Lower lobe of right lung (tissue), 2 donors: ENCODE measurements at regions not wholly inside any gene's neighbourhood (a gene's known extent, or its start where the extent isn't known, plus 50 kb on each side); places are given as distances from the start of the nearest gene placed in this dataset.
"Not testable (repeated sequence)": the region's sequence is repeated elsewhere in the genome, so short reads cannot be mapped to it uniquely, and the experiment has no call there.

Source experiments
- ATAC-seq, 2 donors: fragments of 200-7000 bp; cut with Tn5 transposase; one replicate each; pipeline ENCODE4 v1.9.1; 2020 to 2022; ENCODE audit warnings: mild to moderate bottlenecking in 2 of 2, moderate library complexity in 2 of 2
- DNase-seq: peaks from one replicate; pipeline ENCODE4 v3.0.0-alpha.2; 2020
- H3K27ac ChIP-seq: fragments of 200-600 bp; one replicate; pipeline ENCODE4 v1.8.0; 2022
- H3K27me3 ChIP-seq: fragments of 200-600 bp; one replicate; pipeline ENCODE4 v1.8.0; 2022; ENCODE audit warnings: low read depth
- H3K36me3 ChIP-seq: fragments of 200-600 bp; one replicate; pipeline ENCODE4 v1.8.0; 2022; ENCODE audit warnings: mild to moderate bottlenecking
- H3K4me1 ChIP-seq: fragments of 200-600 bp; one replicate; pipeline ENCODE4 v1.8.0; 2022
- H3K4me3 ChIP-seq: fragments of 200-600 bp; one replicate; pipeline ENCODE4 v1.8.0; 2022; ENCODE audit warnings: mild to moderate bottlenecking
- H3K9me3 ChIP-seq: fragments of 200-600 bp; one replicate; pipeline ENCODE4 v1.8.0; 2022
- CTCF ChIP-seq: fragments of 200-600 bp; IDR thresholded peaks from one replicate; pipeline ENCODE4 v1.8.0; 2022; ENCODE audit warnings: antibody characterized with exemption, mild to moderate bottlenecking
- intact Hi-C: fragments of 100-400 bp; cut with DNase I; formaldehyde crosslinking; loops from one replicate; pipeline ENCODE4 v1.11.0; 2022
- donor health status: DM: no; HTN: yes; CAD: no; lungs with severe emphysema.

DNA sequence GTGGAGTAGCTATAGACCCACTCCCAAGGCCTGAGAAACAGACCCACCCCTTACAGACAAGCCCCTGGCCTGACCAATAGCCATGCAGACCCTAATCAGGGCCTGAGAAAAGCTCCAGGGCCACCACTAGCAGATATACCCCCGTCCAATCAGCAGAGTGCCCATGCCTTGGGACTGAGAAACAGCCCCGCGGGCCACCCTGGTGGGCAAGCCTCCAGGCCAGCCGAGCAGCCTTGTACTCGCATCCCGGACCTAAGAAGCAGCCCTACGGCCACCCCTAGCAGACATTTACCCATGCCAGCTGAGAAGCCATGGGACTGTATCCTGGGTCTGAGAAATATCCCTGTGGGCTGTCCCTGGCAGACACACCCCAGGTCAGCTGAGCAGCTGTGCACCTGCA lies 436.5 kb downstream of the SMARCA1 start:
- no peaks in the 10 kb centered on the region for H3K27me3 ChIP-seq
- TF ChIP-seq CTCF = no peak
- H3K9me3 ChIP-seq = no peaks in the 10 kb centered on the region
- DNase-seq (no peak), ATAC-seq (no peak)
- H3K4me1 ChIP-seq = no peaks in the 10 kb centered on the region
- H3K27ac ChIP-seq = no peak overlapping the region
- intact Hi-C loops = no loop called here
- no peaks in the 10 kb centered on the region for H3K36me3 ChIP-seq
- H3K4me3 ChIP-seq = no peak overlapping the region

- H3K9me3 ChIP-seq, H3K27me3 ChIP-seq, H3K4me1 ChIP-seq, H3K4me3 ChIP-seq, H3K27ac ChIP-seq, H3K36me3 ChIP-seq, intact Hi-C loops, DNase-seq, ATAC-seq: not testable (repeated sequence)
Measured at GRCh38 chrX:129084291-129084690, 439.0 kb downstream of the SMARCA1 start.

- H3K4me1 ChIP-seq = no peaks in the 10 kb centered on the region
- no peaks in the 10 kb centered on the region for H3K27me3 ChIP-seq
- H3K4me3 ChIP-seq = no peak overlapping the region
- no peaks in the 10 kb centered on the region for H3K9me3 ChIP-seq
- no peak overlapping the region for H3K27ac ChIP-seq
- intact Hi-C loops = no loop called here
- DNase-seq = no peak
- no peak for ATAC-seq
- TF ChIP-seq CTCF = no peak
- H3K36me3 ChIP-seq = no peaks in the 10 kb centered on the region
Measured at GRCh38 chrX:129077424-129078170, 445.7 kb downstream of the SMARCA1 start.

GRCh38 chrX:129071390-129071789 lies 451.9 kb downstream of the SMARCA1 start:
- Histone ChIP-seq H3K27ac (no peak overlapping the region), H3K36me3 (no peaks in the 10 kb centered on the region), H3K9me3 (no peaks in the 10 kb centered on the region), H3K4me3 (no peak overlapping the region), H3K27me3 (no peaks in the 10 kb centered on the region), H3K4me1 (no peaks in the 10 kb centered on the region)
- DNase-seq = no peak
- intact Hi-C loops = no loop called here
- no peak for ATAC-seq
- no peak for TF ChIP-seq CTCF

- no peak for TF ChIP-seq CTCF
- no peaks in the 10 kb centered on the region for H3K4me1 ChIP-seq
- H3K36me3 ChIP-seq = no peaks in the 10 kb centered on the region
- no peak overlapping the region for H3K4me3 ChIP-seq
- no peak overlapping the region for H3K27ac ChIP-seq
- no peak for DNase-seq
- no peaks in the 10 kb centered on the region for H3K27me3 ChIP-seq
- no peak for ATAC-seq
- intact Hi-C loops = no loop called here
- no peaks in the 10 kb centered on the region for H3K9me3 ChIP-seq
Measured at GRCh38 chrX:129065895-129066294, 457.4 kb downstream of the SMARCA1 start.

DNA sequence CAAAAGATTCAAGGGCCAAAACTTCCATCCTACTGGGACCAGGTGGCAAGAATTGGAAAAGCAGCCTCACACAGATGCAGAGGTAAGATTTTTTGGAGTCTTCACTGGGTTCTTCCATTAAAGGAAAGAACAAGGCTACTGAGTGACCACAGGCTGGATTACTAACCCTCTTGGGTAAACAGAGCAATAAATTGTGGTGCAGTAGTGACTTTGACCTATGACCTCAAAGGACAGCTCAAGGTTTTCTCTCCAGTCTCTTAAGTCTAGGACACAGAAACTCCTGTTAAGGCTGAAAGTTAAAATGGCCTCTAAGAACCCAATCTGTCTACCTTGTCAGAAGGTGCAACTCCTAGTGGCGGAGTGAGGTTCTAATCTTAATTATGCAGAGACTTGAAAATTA lies 464.9 kb downstream of the SMARCA1 start:
- DNase-seq (no peak), ATAC-seq (no peak)
- no peaks in the 10 kb centered on the region for H3K4me1 ChIP-seq
- intact Hi-C loops = no loop called here
- H3K27me3 ChIP-seq = no peaks in the 10 kb centered on the region
- no peaks in the 10 kb centered on the region for H3K36me3 ChIP-seq
- no peak for TF ChIP-seq CTCF
- H3K4me3 ChIP-seq = no peak overlapping the region
- H3K9me3 ChIP-seq = no peaks in the 10 kb centered on the region
- no peak overlapping the region for H3K27ac ChIP-seq
